Aorta (tissue), 5 donors: ENCODE measurements at regions not wholly inside any gene's neighbourhood (a gene's known extent, or its start where the extent isn't known, plus 50 kb on each side); places are given as distances from the start of the nearest gene placed in this dataset.
"Not testable (repeated sequence)": the region's sequence is repeated elsewhere in the genome, so short reads cannot be mapped to it uniquely, and the experiment has no call there.

Experiments
- ATAC-seq: fragments of 200-7000 bp; cut with Tn5 transposase; one replicate; pipeline ENCODE4 v1.9.1; 2022; ENCODE audit warnings: moderate library complexity; ENCODE audit not compliant: low FRiP score
- DNase-seq, 2 donors: peaks; one replicate each; pipeline ENCODE4 v3.0.0-alpha.2; 2020
- H3K27ac ChIP-seq, 2 donors: one replicate each; pipeline ENCODE4 v1.5.1; 2013; ENCODE audit warnings: low read length in 2 of 2, mild to moderate bottlenecking in 2 of 2, moderate library complexity in 2 of 2, control low read depth in 1 of 2, inconsistent platforms in 1 of 2, low read depth in 1 of 2
- H3K27me3 ChIP-seq, 2 donors: one replicate each; pipeline ENCODE4 v1.6.1; 2013; ENCODE audit warnings: control low read depth in 1 of 2, low read length in 1 of 2, mild to moderate bottlenecking in 1 of 2, moderate library complexity in 1 of 2; ENCODE audit not compliant: insufficient read depth in 2 of 2, control insufficient read depth in 1 of 2
- H3K36me3 ChIP-seq, 2 donors: one replicate each; pipeline ENCODE4 v1.6.1; 2013; ENCODE audit warnings: control low read depth in 1 of 2, low read length in 1 of 2, mild to moderate bottlenecking in 1 of 2; ENCODE audit not compliant: insufficient read depth in 2 of 2, control insufficient read depth in 1 of 2
- H3K4me1 ChIP-seq, 2 donors: one replicate each; pipeline ENCODE4 v1.6.1; 2013; ENCODE audit warnings: low read length in 2 of 2, control low read depth in 1 of 2, mild to moderate bottlenecking in 1 of 2, moderate library complexity in 1 of 2; ENCODE audit not compliant: insufficient read depth in 2 of 2, control insufficient read depth in 1 of 2
- H3K4me3 ChIP-seq, 2 donors: one replicate each; pipeline ENCODE4 v1.5.1; 2013; ENCODE audit warnings: low read length in 2 of 2, control low read depth in 1 of 2, mild to moderate bottlenecking in 1 of 2
- H3K9me3 ChIP-seq: one replicate; pipeline ENCODE4 v1.6.1; 2013; ENCODE audit warnings: mild to moderate bottlenecking, low read length; ENCODE audit not compliant: control insufficient read depth
- WGBS, 2 donors: extraction: QIAGEN DNeasy Blood & Tissue Kit; methylation state at CpG; one replicate each; pipeline ENCODE4 v1.1.7; 2013; 5-methylcytosine and 5-hydroxymethylcytosine counted together
- intact Hi-C, 2 donors: fragments of 100-400 bp; cut with DNase I; formaldehyde crosslinking; loops; one replicate each; pipeline versions ENCODE4 v1.14.2 to v1.15.0; 2022
- donor health status: healthy with polysubstance abuse.
- donor health status: Bipolar disorder and iron deficiency.
- donor health status: DM: no; HTN: no; CAD: no.
- donor health status: DM: no; HTN: no; CAD: no.
- donor health status: DM: yes; HTN: yes; CAD: no.

DNA sequence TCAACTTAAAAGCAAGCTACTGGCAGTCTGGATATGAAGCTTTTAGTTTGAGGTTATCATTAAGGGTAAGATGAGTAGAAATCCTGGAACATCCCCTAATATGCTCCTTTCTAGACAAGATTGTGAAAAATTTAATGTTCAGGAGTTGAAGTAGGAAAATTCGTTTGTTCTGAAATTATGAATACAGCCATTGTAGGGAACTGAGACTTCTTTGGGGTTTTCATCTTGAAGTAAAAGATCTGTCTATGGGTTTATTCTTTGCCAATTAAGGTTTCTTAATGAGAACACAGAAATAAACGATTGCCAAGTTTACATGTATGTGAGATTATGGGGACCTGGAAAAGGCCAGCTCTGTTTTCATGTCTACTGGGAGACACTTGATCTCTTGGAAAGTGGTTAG is 225.6 kb upstream of the MOCS1 start:
- H3K36me3 ChIP-seq = no peaks in the 10 kb centered on the region
- no peaks in the 10 kb centered on the region for H3K4me1 ChIP-seq
- WGBS, 2 donors = 72 to 73% methylated on average over 2 of the region's 2 CpGs
- H3K9me3 ChIP-seq = no peaks in the 10 kb centered on the region
- intact Hi-C loops = no loop called here
- no peak overlapping the region for H3K27ac ChIP-seq
- no peak for ATAC-seq
- H3K4me3 ChIP-seq = no peak overlapping the region
- H3K27me3 ChIP-seq = no peaks in the 10 kb centered on the region
- no peak for DNase-seq

DNA sequence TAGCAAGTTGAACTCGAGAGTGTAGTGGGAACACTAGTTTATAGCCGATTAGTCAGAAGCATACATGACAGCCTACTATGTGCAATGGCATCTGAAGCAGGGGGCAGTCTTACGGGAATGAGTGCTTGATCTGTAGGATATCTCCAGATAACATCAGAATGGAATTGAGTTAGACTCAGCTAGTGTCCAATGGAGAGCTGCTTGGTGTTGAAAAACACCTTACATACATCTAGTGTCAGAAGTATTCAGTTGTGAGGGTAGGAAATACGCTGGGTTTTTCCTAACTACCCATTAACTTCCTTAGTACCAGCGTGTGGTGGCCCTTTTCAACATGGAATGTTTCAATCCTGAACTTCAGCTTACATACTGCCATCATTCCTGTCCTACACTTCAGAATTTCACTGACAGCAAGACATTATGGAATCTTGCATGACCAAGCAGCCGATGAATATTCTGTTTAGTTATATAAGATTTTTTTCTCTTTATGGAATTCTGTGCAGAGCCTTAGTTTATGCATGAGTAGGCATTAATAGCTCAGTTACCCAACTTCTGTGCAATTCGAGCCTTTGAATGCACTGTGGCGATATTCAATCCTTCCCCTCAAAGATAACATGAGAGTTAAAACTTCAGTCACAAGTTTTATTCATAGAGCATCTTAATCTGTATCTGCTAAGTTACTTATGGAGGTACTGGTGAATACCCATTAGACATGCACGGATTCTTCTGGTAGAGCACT is 218.6 kb upstream of the MOCS1 start:
- 77 to 78% methylated on average over 9 of the region's 9 CpGs for WGBS, 2 donors
- no peaks in the 10 kb centered on the region for H3K27me3 ChIP-seq
- H3K4me1 ChIP-seq = no peaks in the 10 kb centered on the region
- H3K4me3 ChIP-seq = no peak overlapping the region
- intact Hi-C loops = no loop called here
- no peaks in the 10 kb centered on the region for H3K9me3 ChIP-seq
- H3K36me3 ChIP-seq = no peaks in the 10 kb centered on the region
- ATAC-seq (no peak), DNase-seq (no peak)
- no peak overlapping the region for H3K27ac ChIP-seq

DNA sequence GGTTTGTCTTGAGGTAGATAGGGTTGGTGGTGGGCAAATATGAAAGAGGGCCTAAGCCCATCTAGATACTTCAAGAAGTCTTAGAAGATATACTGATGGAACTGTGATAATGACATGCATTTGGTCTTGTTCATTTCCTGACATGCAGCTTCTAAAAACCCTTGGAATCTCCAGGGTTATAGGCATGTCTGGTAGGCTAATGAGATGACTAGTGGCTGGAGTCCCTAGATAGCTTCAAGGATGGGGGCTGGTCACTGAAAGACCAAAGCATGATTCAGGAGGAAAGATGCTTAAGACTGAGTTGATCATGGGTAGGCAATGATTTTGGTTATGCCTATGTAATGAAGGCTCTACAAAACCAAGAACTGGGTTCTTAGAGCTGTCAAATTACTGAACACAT is 217.9 kb upstream of the MOCS1 start:
- intact Hi-C loops = no loop called here
- no peaks in the 10 kb centered on the region for H3K27me3 ChIP-seq
- H3K27ac ChIP-seq = no peak overlapping the region

DNA sequence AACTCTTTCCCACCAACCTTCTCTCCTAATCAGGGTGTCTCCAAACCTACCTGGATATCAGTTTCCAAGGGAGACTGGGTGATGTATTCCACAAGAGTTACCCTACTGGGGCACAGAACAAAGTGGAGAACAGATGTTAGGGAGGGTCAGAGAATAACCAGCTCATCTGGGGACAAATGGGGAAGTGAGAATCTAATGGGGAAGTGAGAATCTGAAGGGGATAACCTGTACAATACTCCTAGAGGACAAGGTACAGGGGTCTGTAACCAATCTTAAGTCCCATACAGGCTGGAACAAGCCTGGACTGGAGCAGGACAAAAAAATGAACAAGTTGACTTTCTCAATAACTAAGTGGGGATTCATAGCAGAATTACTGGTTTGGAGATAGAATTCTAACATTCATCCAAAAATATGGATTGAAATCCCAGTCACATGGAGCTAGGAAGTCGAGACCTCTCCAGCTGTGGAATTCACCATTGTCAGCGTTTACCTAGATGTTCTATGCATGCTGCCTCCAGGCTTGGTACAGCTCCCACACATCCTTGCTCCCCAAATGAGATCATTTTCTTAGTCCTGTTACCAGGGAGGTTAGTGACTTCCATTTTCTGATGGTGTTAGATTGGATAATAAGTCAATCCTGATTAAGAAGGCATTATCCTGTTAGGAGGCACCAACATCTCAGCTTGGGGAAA is 214.8 kb upstream of the MOCS1 start:
- intact Hi-C loops = no loop called here
- H3K4me1 ChIP-seq = no peaks in the 10 kb centered on the region
- H3K27me3 ChIP-seq = no peaks in the 10 kb centered on the region
- no peaks in the 10 kb centered on the region for H3K36me3 ChIP-seq
- WGBS, 2 donors = 71 to 84% methylated on average over 2 of the region's 2 CpGs
- no peak overlapping the region for H3K27ac ChIP-seq
- H3K4me3 ChIP-seq = no peak overlapping the region
- ATAC-seq = no peak
- no peak for DNase-seq
- H3K9me3 ChIP-seq = peaks cover 5% of the 10 kb centered on the region

More for the DNA sequence above, 217.9 kb upstream of the MOCS1 start:
- DNase-seq = no peak
- no peaks in the 10 kb centered on the region for H3K4me1 ChIP-seq
- H3K36me3 ChIP-seq = no peaks in the 10 kb centered on the region
- no peak for ATAC-seq
- no peak overlapping the region for H3K4me3 ChIP-seq
- no peaks in the 10 kb centered on the region for H3K9me3 ChIP-seq

DNA sequence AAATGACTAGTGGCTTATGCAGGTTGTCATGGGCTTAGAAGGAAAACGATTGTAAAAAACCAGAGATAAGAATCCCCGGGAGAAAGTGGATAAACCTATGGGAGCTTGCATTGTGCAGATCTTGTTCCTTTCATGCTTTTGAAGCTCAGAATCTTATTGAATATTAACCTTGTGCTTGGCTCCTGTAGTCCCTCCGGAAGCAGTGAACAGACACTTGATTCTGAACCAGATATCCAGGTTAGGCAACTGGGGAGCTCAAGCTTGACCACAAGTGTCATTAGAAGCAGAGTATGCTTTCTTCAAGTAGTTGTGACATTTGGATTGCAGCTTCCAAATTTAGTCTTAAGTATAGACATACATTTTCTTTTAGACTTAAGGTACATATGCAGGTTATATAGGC is 212.6 kb upstream of the MOCS1 start:
- WGBS, 2 donors = 68 to 70% methylated on average over 3 of the region's 3 CpGs
- Histone ChIP-seq H3K27ac (no peak overlapping the region), H3K27me3 (no peaks in the 10 kb centered on the region), H3K4me3 (no peak overlapping the region), H3K36me3 (no peaks in the 10 kb centered on the region), H3K4me1 (no peaks in the 10 kb centered on the region), H3K9me3 (peaks cover 5% of the 10 kb centered on the region)
- intact Hi-C loops = no loop called here
- no peak for DNase-seq
- ATAC-seq = no peak

DNA sequence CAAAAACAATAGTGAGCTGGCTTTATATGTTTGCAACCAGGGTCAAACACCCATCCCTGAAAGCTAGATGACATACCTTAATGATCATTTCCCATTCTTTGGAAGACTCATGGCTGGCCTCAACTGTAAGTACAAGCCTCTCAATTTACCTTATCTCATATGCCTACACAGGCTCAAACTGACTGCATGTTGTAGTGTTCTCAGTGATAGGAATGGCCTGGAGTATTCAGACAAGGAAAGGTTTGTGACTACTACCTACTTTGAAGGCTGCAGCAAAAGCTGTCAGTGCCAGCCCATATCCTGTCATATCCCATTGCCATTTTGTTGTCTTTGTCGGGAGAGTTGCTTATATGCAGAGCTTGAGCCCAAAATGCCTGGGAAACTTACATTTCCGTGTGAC is 205.2 kb upstream of the MOCS1 start:
- peaks cover 0 to 1% of the 10 kb centered on the region in 2 donors for H3K27me3 ChIP-seq
- H3K4me1 ChIP-seq = no peaks in the 10 kb centered on the region
- no peak overlapping the region for H3K4me3 ChIP-seq
- intact Hi-C loops = no loop called here
- H3K36me3 ChIP-seq = no peaks in the 10 kb centered on the region
- WGBS, 2 donors = 73 to 77% methylated on average over 2 of the region's 2 CpGs
- H3K9me3 ChIP-seq = peaks cover 4% of the 10 kb centered on the region
- DNase-seq (no peak), ATAC-seq (no peak)
- no peak overlapping the region for H3K27ac ChIP-seq

DNA sequence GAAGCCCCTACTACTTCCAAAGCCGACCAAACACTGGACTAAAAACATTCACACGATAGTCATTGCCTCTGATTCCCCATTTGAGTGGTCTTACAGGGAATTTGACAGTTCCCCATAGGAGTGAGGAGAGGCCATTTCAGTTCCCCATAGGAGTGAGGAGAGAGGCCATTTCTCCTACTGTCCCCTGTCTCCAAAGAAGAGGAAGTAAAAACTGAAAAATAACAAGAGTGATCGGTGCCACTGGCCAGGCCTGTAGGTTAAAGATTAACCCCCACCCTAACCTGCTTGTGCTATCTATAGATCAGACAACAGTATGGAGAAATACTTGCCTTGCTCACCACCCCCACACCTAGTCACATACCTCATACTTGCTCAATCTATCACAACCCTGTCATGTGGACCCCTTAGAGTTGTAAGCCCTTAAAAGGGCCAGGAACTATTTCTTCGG is 204.0 kb upstream of the MOCS1 start:
- Histone ChIP-seq H3K4me3 (no peak overlapping the region), H3K27me3 (peaks cover 0 to 1% of the 10 kb centered on the region in 2 donors), H3K36me3 (no peaks in the 10 kb centered on the region), H3K4me1 (no peaks in the 10 kb centered on the region), H3K9me3 (peaks cover 3% of the 10 kb centered on the region), H3K27ac (no peak overlapping the region)
- ATAC-seq (no peak), DNase-seq (no peak)
- intact Hi-C loops = no loop called here
- 72 to 86% methylated on average over 4 of the region's 4 CpGs for WGBS, 2 donors

DNA sequence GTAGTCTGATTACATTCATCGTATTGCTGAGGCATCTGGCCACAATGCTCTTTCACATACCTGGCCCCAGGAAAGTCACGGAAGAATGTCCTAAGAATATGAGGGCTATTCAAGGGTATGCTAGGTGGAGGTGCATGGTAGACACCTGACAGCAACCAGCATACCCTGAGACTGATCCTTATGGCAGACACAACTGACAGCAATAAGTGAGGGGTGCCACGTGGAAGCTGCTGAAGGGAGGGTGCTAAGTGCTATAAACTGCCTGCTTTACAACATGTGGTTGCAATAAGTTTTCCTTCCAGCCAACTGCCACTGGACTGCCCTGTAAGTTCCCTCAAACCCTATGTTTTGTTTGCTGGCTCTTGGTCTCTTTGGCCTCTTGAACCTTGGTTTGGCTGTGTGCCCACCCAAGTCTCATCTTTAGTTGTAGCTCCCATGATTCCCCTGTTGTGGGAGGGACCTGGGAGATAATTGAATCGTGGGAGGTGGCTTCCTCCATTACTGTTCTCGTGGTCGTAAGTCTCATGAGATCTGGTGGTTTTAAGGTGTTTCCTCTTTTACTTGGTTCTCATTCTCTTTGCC is 201.3 kb upstream of the MOCS1 start:
- H3K4me3 ChIP-seq = no peak overlapping the region
- ATAC-seq (no peak), DNase-seq (no peak)
- H3K36me3 ChIP-seq = no peaks in the 10 kb centered on the region
- peaks cover 0 to 1% of the 10 kb centered on the region in 2 donors for H3K27me3 ChIP-seq
- H3K9me3 ChIP-seq = peaks cover 3% of the 10 kb centered on the region
- intact Hi-C loops = no loop called here
- WGBS, 2 donors = 57 to 67% methylated on average over 6 of the region's 6 CpGs
- H3K4me1 ChIP-seq = no peaks in the 10 kb centered on the region
- H3K27ac ChIP-seq = no peak overlapping the region

DNA sequence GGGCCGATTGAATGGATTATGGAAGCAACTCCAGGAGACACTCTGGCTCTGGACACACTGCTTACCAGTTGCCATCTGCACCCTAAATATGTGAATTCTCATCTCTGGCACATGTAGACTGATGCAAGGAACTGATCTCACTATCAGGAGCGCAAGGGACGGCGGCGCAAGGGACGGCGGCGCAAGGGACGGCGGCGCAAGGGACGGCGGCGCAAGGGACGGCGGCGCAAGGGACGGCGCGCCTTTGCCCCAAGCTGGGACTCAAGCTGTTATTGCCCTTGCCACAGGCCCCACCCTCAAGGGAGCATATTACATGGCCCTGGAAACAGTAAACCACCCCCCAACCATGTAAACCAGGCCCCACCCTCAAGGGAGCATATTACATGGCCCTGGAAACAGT is 199.7 kb upstream of the MOCS1 start:
- H3K27ac ChIP-seq, H3K27me3 ChIP-seq, intact Hi-C loops, H3K4me3 ChIP-seq, ATAC-seq, H3K9me3 ChIP-seq, DNase-seq, H3K4me1 ChIP-seq, H3K36me3 ChIP-seq: not testable (repeated sequence)
- 93 to 94% methylated on average over 20 of the region's 20 CpGs for WGBS, 2 donors
